ENCODE measurements at regions not wholly inside any gene's neighbourhood (a gene's known extent, or its start where the extent isn't known, plus 50 kb on each side); places are given as distances from the start of the nearest gene placed in this dataset.

GRCh38 chr7:136186281-136186680, 209.1 kb upstream of the MTPN start:
- no peaks in the 10 kb centered on the region for H3K36me3 ChIP-seq (ENCODE audit: low read depth)
- no peaks in the 10 kb centered on the region for H3K4me1 ChIP-seq (ENCODE audit: low read depth)
- no peak for TF ChIP-seq CTCF (IDR thresholded peaks at IDR 0.05)
- ATAC-seq (no peak), DNase-seq (no peak)
- intact Hi-C loops (cut with DNase I, micrococcal nuclease) = no loop called here
- H3K4me3 ChIP-seq = no peak overlapping the region
- H3K9me3 ChIP-seq = no peaks in the 10 kb centered on the region

- Histone ChIP-seq H3K4me1 (ENCODE audit: low read depth) (no peaks in the 10 kb centered on the region), H3K9me3 (no peaks in the 10 kb centered on the region), H3K4me3 (no peak overlapping the region), H3K36me3 (ENCODE audit: low read depth) (no peaks in the 10 kb centered on the region)
- intact Hi-C loops (cut with DNase I, micrococcal nuclease) = no loop called here
- DNase-seq (no peak), ATAC-seq (no peak)
- no peak for TF ChIP-seq CTCF (IDR thresholded peaks at IDR 0.05)
These were observed 207.6 kb upstream of the MTPN start for GRCh38 chr7:136184719-136185118.

GRCh38 chr7:136183981-136184380, 206.8 kb upstream of the MTPN start:
- no peaks in the 10 kb centered on the region for H3K4me1 ChIP-seq (ENCODE audit: low read depth)
- no peak for DNase-seq
- H3K36me3 ChIP-seq (ENCODE audit: low read depth) = no peaks in the 10 kb centered on the region
- no peak for ATAC-seq
- H3K9me3 ChIP-seq = no peaks in the 10 kb centered on the region
- TF ChIP-seq CTCF (IDR thresholded peaks at IDR 0.05) = no peak
- H3K4me3 ChIP-seq = no peak overlapping the region
- intact Hi-C loops (cut with DNase I, micrococcal nuclease) = no loop called here

- no peak overlapping the region for H3K4me3 ChIP-seq
- H3K4me1 ChIP-seq (ENCODE audit: low read depth) = no peaks in the 10 kb centered on the region
- H3K36me3 ChIP-seq (ENCODE audit: low read depth) = no peaks in the 10 kb centered on the region
- no peak for TF ChIP-seq CTCF (IDR thresholded peaks at IDR 0.05)
- intact Hi-C loops (cut with DNase I, micrococcal nuclease) = no loop called here
- no peak for DNase-seq
- no peak for ATAC-seq
- H3K9me3 ChIP-seq = no peaks in the 10 kb centered on the region
These were observed 203.8 kb upstream of the MTPN start for GRCh38 chr7:136180984-136181383.

GRCh38 chr7:136179851-136180721, 202.9 kb upstream of the MTPN start:
- no peak for TF ChIP-seq CTCF (IDR thresholded peaks at IDR 0.05)
- no peak for DNase-seq
- H3K36me3 ChIP-seq (ENCODE audit: low read depth) = no peaks in the 10 kb centered on the region
- H3K4me3 ChIP-seq = no peak overlapping the region
- intact Hi-C loops (cut with DNase I, micrococcal nuclease) = no loop called here
- ATAC-seq = no peak
- H3K9me3 ChIP-seq = no peaks in the 10 kb centered on the region
- H3K4me1 ChIP-seq (ENCODE audit: low read depth) = no peaks in the 10 kb centered on the region

Measured in mucosa of descending colon (tissue), 3 donors.